ENCODE measurements at regions not wholly inside any gene's neighbourhood (a gene's known extent, or its start where the extent isn't known, plus 50 kb on each side); places are given as distances from the start of the nearest gene placed in this dataset.

GRCh38 chr2:81403508-81403907, 1099.0 kb upstream of the LRRTM1 start:
- H3K27me3 ChIP-seq (ENCODE audit: insufficient read depth, low read length, poor library complexity, severe bottlenecking), result no peaks in the 10 kb centered on the region
- no peaks in the 10 kb centered on the region for H3K36me3 ChIP-seq (ENCODE audit: insufficient read depth, low read length)
- no peak overlapping the region for H2AFZ ChIP-seq (ENCODE audit: low read length)
- H3K9ac ChIP-seq (ENCODE audit: low read depth, low read length, poor library complexity, severe bottlenecking), result no peak overlapping the region
- no peaks in the 10 kb centered on the region for H3K9me2 ChIP-seq (replicated peaks; ENCODE audit: low read depth, low read length)
- no peak overlapping the region for H3K4me3 ChIP-seq (ENCODE audit: low read length, poor library complexity, severe bottlenecking)
- H3K79me2 ChIP-seq (ENCODE audit: insufficient read depth, low read length), result no peaks in the 10 kb centered on the region
- no peaks in the 10 kb centered on the region for H4K20me1 ChIP-seq (ENCODE audit: insufficient read depth, low read length, poor library complexity, severe bottlenecking)
- no peaks in the 10 kb centered on the region for H3K4me1 ChIP-seq (ENCODE audit: insufficient read depth, low read length, poor library complexity, severe bottlenecking)
- TF ChIP-seq EZH2phosphoT487 (IDR thresholded peaks at IDR 0.05; ENCODE audit: borderline replicate concordance) (no peak), CTCF (conservative IDR thresholded peaks at IDR 0.05; ENCODE audit: low read length) (no peak)
- H3K4me2 ChIP-seq (ENCODE audit: low read depth, low read length, poor library complexity, severe bottlenecking), result no peak overlapping the region
- H3K9me3 ChIP-seq (ENCODE audit: insufficient read depth, low read depth, low read length), result no peaks in the 10 kb centered on the region
- no peaks in the 10 kb centered on the region for H3F3A ChIP-seq (ENCODE audit: low read depth)

- Histone ChIP-seq H3K4me3 (ENCODE audit: low read length, poor library complexity, severe bottlenecking) (no peak overlapping the region), H4K20me1 (ENCODE audit: insufficient read depth, low read length, poor library complexity, severe bottlenecking) (no peaks in the 10 kb centered on the region), H3K9me3 (ENCODE audit: insufficient read depth, low read depth, low read length) (no peaks in the 10 kb centered on the region), H3K4me1 (ENCODE audit: insufficient read depth, low read length, poor library complexity, severe bottlenecking) (no peaks in the 10 kb centered on the region), H3K4me2 (ENCODE audit: low read depth, low read length, poor library complexity, severe bottlenecking) (no peak overlapping the region), H3F3A (ENCODE audit: low read depth) (no peaks in the 10 kb centered on the region), H3K9me2 (replicated peaks; ENCODE audit: low read depth, low read length) (no peaks in the 10 kb centered on the region), H3K9ac (ENCODE audit: low read depth, low read length, poor library complexity, severe bottlenecking) (no peak overlapping the region), H2AFZ (ENCODE audit: low read length) (no peak overlapping the region), H3K36me3 (ENCODE audit: insufficient read depth, low read length) (no peaks in the 10 kb centered on the region), H3K79me2 (ENCODE audit: insufficient read depth, low read length) (no peaks in the 10 kb centered on the region), H3K27me3 (ENCODE audit: insufficient read depth, low read length, poor library complexity, severe bottlenecking) (no peaks in the 10 kb centered on the region)
- no peak for TF ChIP-seq CTCF (conservative IDR thresholded peaks at IDR 0.05; ENCODE audit: low read length)
Measured at GRCh38 chr2:81396417-81397019, 1092.0 kb upstream of the LRRTM1 start.

- no peak overlapping the region for H3K9ac ChIP-seq (ENCODE audit: low read depth, low read length, poor library complexity, severe bottlenecking)
- no peaks in the 10 kb centered on the region for H3K9me3 ChIP-seq (ENCODE audit: insufficient read depth, low read depth, low read length)
Measured at GRCh38 chr2:81395746-81396145, 1091.2 kb upstream of the LRRTM1 start.

More at GRCh38 chr2:81395746-81396145, 1091.2 kb upstream of the LRRTM1 start:
- H3K4me3 ChIP-seq (ENCODE audit: low read length, poor library complexity, severe bottlenecking), result no peak overlapping the region
- H2AFZ ChIP-seq (ENCODE audit: low read length), result no peak overlapping the region
- H3F3A ChIP-seq (ENCODE audit: low read depth), result no peaks in the 10 kb centered on the region
- H3K79me2 ChIP-seq (ENCODE audit: insufficient read depth, low read length), result no peaks in the 10 kb centered on the region
- H3K36me3 ChIP-seq (ENCODE audit: insufficient read depth, low read length), result no peaks in the 10 kb centered on the region
- H3K4me2 ChIP-seq (ENCODE audit: low read depth, low read length, poor library complexity, severe bottlenecking), result no peak overlapping the region
- no peaks in the 10 kb centered on the region for H3K9me2 ChIP-seq (replicated peaks; ENCODE audit: low read depth, low read length)
- H3K4me1 ChIP-seq (ENCODE audit: insufficient read depth, low read length, poor library complexity, severe bottlenecking), result no peaks in the 10 kb centered on the region
- H4K20me1 ChIP-seq (ENCODE audit: insufficient read depth, low read length, poor library complexity, severe bottlenecking), result no peaks in the 10 kb centered on the region
- H3K27me3 ChIP-seq (ENCODE audit: insufficient read depth, low read length, poor library complexity, severe bottlenecking), result no peaks in the 10 kb centered on the region
- no peak for TF ChIP-seq CTCF (conservative IDR thresholded peaks at IDR 0.05; ENCODE audit: low read length)
- TF ChIP-seq EZH2phosphoT487 (IDR thresholded peaks at IDR 0.05; ENCODE audit: borderline replicate concordance), result no peak

Measured in Loucy (cell line).